GM13977 (cell line): ENCODE measurements at regions not wholly inside any gene's neighbourhood (a gene's known extent, or its start where the extent isn't known, plus 50 kb on each side); places are given as distances from the start of the nearest gene placed in this dataset.

ENCODE experiments used
- DNase-seq: peaks from one replicate; pipeline ENCODE4 v3.0.0; 2012; ENCODE audit warnings: low spot score
- CTCF ChIP-seq: IDR thresholded peaks from 2 replicates; pipeline ENCODE4 v1.5.1; 2012; ENCODE audit warnings: mild to moderate bottlenecking, control low read depth; ENCODE audit not compliant: insufficient read depth; ENCODE audit errors: extremely low read depth, missing control alignments
- in situ Hi-C: fragments of 300-500 bp; cut with MboI; formaldehyde crosslinking; loops from one replicate; pipeline ENCODE4 v1.12.0; 2022; ENCODE audit warnings: low sequenced_read_pairs, low pct_unique_long_range_greater_than_20kb, mixed read lengths, inconsistent platforms; ENCODE audit not compliant: unreplicated experiment

GRCh38 chr11:24233041-24233440 lies 263.8 kb upstream of the LUZP2 start:
- no peak for TF ChIP-seq CTCF
- no peak for DNase-seq
- in situ Hi-C loops, result no loop called here

- in situ Hi-C loops, result no loop called here
- DNase-seq, result no peak
- no peak for TF ChIP-seq CTCF
Observed at GRCh38 chr11:24234822-24235508, 261.9 kb upstream of the LUZP2 start.

GRCh38 chr11:24238771-24239645 lies 257.8 kb upstream of the LUZP2 start:
- in situ Hi-C loops, result no loop called here
- DNase-seq, result no peak
- TF ChIP-seq CTCF, result no peak

GRCh38 chr11:24239930-24240329 lies 256.9 kb upstream of the LUZP2 start:
- no peak for TF ChIP-seq CTCF
- in situ Hi-C loops, result no loop called here
- no peak for DNase-seq

GRCh38 chr11:24240496-24241175 lies 256.2 kb upstream of the LUZP2 start:
- in situ Hi-C loops, result no loop called here
- DNase-seq, result no peak
- TF ChIP-seq CTCF, result no peak

- in situ Hi-C loops, result no loop called here
- no peak for DNase-seq
- no peak for TF ChIP-seq CTCF
Observed at GRCh38 chr11:24246715-24247114, 250.1 kb upstream of the LUZP2 start.
